Posterior vena cava (tissue), 2 donors: ENCODE measurements at regions not wholly inside any gene's neighbourhood (a gene's known extent, or its start where the extent isn't known, plus 50 kb on each side); places are given as distances from the start of the nearest gene placed in this dataset.

Experiments used
- DNase-seq: peaks from one replicate; pipeline ENCODE4 v3.0.0-alpha.2; 2020; ENCODE audit warnings: low spot score
- intact Hi-C, 2 donors: fragments of 100-400 bp; cut with DNase I; formaldehyde crosslinking; loops; one replicate each; pipeline versions ENCODE4 v1.14.1 to v1.14.2; 2022 to 2023
- donor health status: DM: yes; HTN: yes; CAD: no.
- donor health status: DM: yes; HTN: yes; CAD: no.

GRCh38 chr2:56084111-56084901, 99.5 kb upstream of the CCDC85A start:
- no peak for DNase-seq

DNA sequence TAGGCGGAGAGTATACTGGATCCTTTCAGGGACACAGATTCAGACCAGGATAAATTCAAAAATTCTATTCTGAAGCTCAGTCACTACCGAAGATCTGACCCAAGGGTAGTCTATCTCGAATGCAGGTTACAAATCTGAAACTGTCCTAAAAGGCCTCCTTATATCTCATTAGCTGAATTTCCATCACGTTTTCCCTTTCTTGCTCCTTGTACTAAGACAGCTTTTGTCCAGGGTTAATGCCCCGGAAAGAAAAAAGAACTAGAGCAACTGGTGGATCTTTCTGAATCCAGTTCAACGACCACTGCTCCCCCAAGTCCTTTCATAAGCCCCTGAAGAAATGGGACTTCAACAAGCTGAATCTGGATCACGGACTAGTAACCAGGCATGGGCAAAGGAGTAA, 97.5 kb upstream of the CCDC85A start:
- intact Hi-C loops: loop anchor here in 1 of 2 donors (5.0 kb wide), 1 partner anchor 1106 kb away; no protein-coding TSS in a partner anchor
- no peak for DNase-seq

More at GRCh38 chr2:56084111-56084901, 99.5 kb upstream of the CCDC85A start:
- intact Hi-C loops: no loop called here

GRCh38 chr2:56088411-56088810, 95.4 kb upstream of the CCDC85A start:
- DNase-seq: no peak
- intact Hi-C loops: loop anchor here in 1 of 2 donors (5.0 kb wide), 1 partner anchor 1104 kb away; no protein-coding TSS in a partner anchor

- intact Hi-C loops: loop anchor here in 1 of 2 donors (5.0 kb wide), 1 partner anchor 1102 kb away; no protein-coding TSS in a partner anchor
These were observed 93.9 kb upstream of the CCDC85A start for GRCh38 chr2:56089931-56090330.

DNA sequence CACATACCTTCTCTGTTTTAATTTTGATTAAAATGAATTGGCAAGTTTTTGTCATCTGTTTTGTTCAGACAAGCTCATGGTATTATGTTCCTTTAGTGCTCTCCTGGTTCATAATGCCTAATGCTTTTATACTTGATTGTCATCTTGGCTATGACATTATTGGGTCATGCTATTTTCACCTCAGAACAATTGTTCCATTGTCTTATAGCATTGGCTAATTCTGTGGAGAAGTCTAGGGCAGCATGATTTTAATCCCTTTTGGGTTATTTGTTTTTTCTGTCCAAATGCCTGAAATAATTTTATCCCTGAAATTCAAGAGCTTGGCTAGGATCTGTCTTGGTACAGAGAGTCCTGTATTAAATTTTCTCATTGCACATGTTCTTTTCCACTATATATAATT, 83.8 kb upstream of the CCDC85A start:
- no peak for DNase-seq
- intact Hi-C loops: no loop called here

More at GRCh38 chr2:56089931-56090330, 93.9 kb upstream of the CCDC85A start:
- no peak for DNase-seq

- intact Hi-C loops: no loop called here
- no peak for DNase-seq
These were observed 82.9 kb upstream of the CCDC85A start for GRCh38 chr2:56100791-56101312.

- no peak for DNase-seq
- intact Hi-C loops: no loop called here
These were observed 81.7 kb upstream of the CCDC85A start for GRCh38 chr2:56102098-56102497.

DNA sequence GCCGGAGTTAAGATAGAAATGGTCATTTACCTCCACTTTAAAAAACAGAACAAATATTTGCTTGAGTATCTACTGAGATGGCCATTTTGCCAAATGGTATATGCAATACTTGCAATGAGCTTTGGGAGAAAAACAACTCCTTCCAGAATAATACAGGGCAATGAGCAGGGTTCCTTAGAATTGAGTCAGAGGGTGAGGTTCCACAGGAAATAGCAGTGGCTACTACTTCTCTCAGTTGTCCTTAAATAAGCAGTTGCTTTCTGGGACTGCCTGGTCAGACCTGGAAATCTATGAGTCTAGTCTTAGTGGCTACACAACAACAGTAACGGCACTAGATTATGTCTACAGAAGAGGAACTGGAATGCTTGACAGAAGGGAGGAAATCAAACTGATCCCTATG, 80.9 kb upstream of the CCDC85A start:
- intact Hi-C loops: no loop called here
- DNase-seq: no peak

DNA sequence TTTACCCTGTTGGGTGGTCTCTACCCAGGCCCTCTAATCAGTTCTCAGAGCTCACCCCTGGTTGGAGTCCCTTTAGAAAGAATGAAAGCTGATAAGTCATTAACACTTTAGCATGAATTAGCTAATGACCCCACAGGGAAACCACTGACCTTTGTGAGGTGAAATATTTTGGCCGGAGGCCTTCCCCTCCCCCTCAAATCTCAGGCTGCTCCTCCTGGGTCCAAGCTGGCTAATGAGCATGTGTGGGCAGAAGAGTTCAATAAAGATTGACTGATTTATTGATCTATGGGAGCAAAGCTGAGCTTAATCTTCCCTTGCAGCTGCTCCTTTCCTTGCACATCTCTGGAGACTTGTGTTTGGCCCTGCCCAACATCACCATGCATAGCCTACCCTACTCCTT, 78.8 kb upstream of the CCDC85A start:
- intact Hi-C loops: no loop called here
- no peak for DNase-seq

DNA sequence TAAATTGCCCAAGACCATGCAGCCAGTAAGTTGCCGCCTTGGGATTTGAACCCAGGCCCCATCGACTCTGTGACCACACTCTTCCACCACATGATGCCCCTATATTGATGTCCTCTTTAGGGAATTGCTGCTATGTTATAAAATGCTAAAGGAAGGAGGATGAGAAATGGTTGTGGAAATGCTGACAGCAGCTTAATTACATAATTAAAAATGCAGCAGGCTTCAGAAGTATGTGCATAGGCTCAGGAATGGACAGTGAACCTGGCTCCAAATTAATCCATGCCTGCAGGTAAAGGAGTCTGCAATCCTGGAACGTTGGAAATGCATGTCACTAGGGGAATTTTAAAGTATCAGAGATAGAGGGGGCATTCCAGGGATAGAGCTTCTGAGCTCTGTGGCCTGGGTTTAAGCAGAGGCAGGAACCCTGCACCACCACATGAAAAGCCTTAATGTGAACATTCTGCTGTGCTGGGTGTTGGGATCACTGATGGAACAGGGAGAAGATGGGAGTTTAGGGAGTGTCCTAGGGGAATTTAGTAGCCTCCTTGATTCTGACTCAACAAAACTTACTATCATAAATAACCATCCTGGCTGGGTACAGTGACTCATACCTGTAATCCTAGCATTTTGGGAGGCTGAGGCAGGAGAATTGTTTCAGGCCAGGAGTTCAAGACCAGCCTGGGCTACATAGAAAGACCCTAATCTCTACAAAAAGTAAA, 76.1 kb upstream of the CCDC85A start:
- DNase-seq: no peak
- intact Hi-C loops: loop anchor here in 1 of 2 donors (2.0 kb wide), 1 partner anchor 57 kb away; no protein-coding TSS in a partner anchor

- intact Hi-C loops: no loop called here
- no peak for DNase-seq
These were observed 75.0 kb upstream of the CCDC85A start for GRCh38 chr2:56108806-56109205.

GRCh38 chr2:56109994-56110393, 73.8 kb upstream of the CCDC85A start:
- intact Hi-C loops: no loop called here
- DNase-seq: no peak

DNA sequence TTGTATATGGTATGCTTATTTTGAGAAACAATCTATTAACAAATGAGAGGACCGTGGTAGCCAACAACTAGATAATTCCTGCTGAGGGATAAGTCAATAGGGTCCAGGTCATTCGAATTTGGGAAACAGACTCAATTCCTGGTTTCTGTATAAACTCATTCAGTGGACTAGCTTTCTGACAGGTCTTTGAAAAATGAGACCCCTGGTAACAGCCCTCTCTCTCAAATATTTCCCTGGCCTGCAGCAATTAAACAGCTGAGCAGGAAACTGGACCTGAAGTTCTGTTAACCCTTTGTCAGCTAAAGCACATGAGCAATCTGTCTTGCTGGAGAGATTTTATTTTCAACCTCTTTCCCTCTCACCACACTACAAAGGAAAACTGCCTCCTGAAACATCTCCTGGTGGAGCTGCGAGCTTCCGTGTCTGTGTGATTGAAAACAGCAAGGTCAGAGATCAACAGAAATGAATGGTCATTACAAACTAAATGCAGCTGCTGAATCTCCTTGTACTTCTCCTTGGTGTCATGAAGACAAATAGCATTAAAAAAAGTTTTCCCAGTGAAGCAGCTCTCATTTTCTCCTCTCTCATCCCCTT, 70.3 kb upstream of the CCDC85A start:
- intact Hi-C loops: no loop called here

GRCh38 chr2:56117764-56118163, 66.0 kb upstream of the CCDC85A start:
- no peak for DNase-seq
- intact Hi-C loops: no loop called here

More for the DNA sequence above, 70.3 kb upstream of the CCDC85A start:
- no peak for DNase-seq

- no peak for DNase-seq
- intact Hi-C loops: no loop called here
These were observed 65.3 kb upstream of the CCDC85A start for GRCh38 chr2:56118474-56118873.

DNA sequence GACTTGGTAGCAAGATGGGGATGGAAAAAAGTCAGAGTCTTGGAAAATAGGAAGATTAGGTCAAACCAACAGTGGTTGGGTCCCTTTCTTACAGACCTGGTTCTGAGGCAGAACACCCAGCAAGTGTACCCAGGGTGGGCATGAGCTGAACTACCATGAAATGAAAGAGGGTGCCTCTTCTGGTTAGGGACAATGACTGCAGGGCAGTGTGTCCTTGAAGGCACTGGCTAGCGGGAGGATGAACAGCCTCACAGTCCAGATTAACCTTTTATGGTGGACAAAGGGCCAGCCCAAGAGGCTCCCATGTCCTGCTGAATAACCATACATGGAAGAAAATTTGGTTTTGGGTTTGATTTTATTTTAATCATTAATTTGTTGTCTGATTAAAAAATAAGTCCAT, 61.8 kb upstream of the CCDC85A start:
- DNase-seq: no peak
- intact Hi-C loops: loop anchor here in 1 of 2 donors (10.0 kb wide), 1 partner anchor 397 kb away; no protein-coding TSS in a partner anchor

DNA sequence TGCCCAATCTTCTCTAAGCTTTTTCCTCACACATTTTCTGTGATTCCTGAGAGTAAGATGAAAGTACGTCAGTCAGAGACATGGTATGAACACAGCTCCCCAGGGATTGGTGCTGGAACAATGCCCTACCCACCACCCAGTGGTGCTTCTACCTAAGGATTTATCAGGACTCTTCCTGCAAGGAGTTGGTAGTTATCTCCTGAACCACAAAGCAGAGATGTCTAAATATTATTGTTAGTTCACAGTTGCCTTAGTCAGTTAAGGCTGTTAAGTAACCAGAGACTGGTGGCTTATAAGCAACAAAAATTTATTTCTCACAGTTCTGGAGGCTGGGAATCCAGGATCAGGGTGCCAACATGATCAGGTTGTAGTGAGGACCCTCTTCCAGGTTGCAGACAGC, 60.3 kb upstream of the CCDC85A start:
- DNase-seq: no peak
- intact Hi-C loops: loop anchor here in 1 of 2 donors (10.0 kb wide), 1 partner anchor 399 kb away; no protein-coding TSS in a partner anchor

DNA sequence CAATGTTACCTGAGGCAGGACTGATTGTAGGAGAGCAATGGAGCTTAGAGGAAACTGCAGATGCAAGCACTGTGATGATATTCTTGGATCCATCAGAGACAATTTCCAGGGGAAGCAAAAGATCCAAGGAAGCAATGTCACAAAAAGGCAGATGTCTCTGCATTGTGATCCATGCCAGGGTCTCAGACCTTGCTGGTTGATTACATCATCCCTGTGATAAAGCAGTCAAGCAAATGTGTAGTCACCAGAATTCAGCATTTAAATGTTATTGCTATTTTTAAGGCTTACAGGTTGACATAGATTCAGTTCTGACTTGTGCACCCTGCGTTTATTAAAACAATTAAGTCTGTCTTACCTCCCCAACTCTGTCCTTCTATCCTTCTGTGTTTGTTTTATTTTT, 56.8 kb upstream of the CCDC85A start:
- DNase-seq: no peak
- intact Hi-C loops: loop anchor here in 1 of 2 donors (10.0 kb wide), 1 partner anchor 402 kb away; no protein-coding TSS in a partner anchor

GRCh38 chr2:56127463-56128152, 56.2 kb upstream of the CCDC85A start:
- DNase-seq: no peak
- intact Hi-C loops: loop anchor here in 1 of 2 donors (10.0 kb wide), 1 partner anchor 403 kb away; no protein-coding TSS in a partner anchor
